IgD-negative memory B cell (primary cell): ENCODE measurements at regions not wholly inside any gene's neighbourhood (a gene's known extent, or its start where the extent isn't known, plus 50 kb on each side); places are given as distances from the start of the nearest gene placed in this dataset.

Experiments used
- H3K27ac Mint-ChIP-seq, 3 donors: one replicate each; pipeline ENCODE4 v1.8.0; 2020 to 2022; ENCODE audit warnings: mild to moderate bottlenecking in 3 of 3, mixed read lengths in 3 of 3, moderate library complexity in 1 of 3
- H3K27me3 Mint-ChIP-seq: one replicate; pipeline ENCODE4 v1.8.0; 2021; ENCODE audit warnings: mixed read lengths
- H3K36me3 Mint-ChIP-seq: one replicate; pipeline ENCODE4 v1.8.0; 2020; ENCODE audit warnings: mild to moderate bottlenecking, mixed read lengths
- H3K4me1 Mint-ChIP-seq, 3 donors: one replicate each; pipeline ENCODE4 v1.8.0; 2020 to 2022; ENCODE audit warnings: mixed read lengths in 3 of 3, mild to moderate bottlenecking in 1 of 3
- H3K4me3 Mint-ChIP-seq, 4 donors: one replicate each; pipeline ENCODE4 v1.8.0; 2020 to 2022; ENCODE audit warnings: mild to moderate bottlenecking in 4 of 4, mixed read lengths in 4 of 4, moderate library complexity in 3 of 4
- H3K9me3 Mint-ChIP-seq, 3 donors: one replicate each; pipeline ENCODE4 v1.8.0; 2020 to 2021; ENCODE audit warnings: mixed read lengths in 3 of 3, mild to moderate bottlenecking in 1 of 3

GRCh38 chr20:61126369-61127195 is 125.5 kb upstream of the CDH4 start:
- peaks cover 0 to 4% (median 0%) of the 10 kb centered on the region in 3 donors for H3K4me1 Mint-ChIP-seq
- peaks cover 0 to 2% (median 2%) of the 10 kb centered on the region in 3 donors for H3K9me3 Mint-ChIP-seq
- H3K4me3 Mint-ChIP-seq, result no peak overlapping the region
- no peak overlapping the region for H3K27ac Mint-ChIP-seq
- H3K36me3 Mint-ChIP-seq, result peaks cover 3% of the 10 kb centered on the region
- no peaks in the 10 kb centered on the region for H3K27me3 Mint-ChIP-seq

GRCh38 chr20:61127311-61128039 is 124.6 kb upstream of the CDH4 start:
- Mint-ChIP-seq H3K9me3 (no peaks in the 10 kb centered on the region), H3K27ac (no peak overlapping the region), H3K36me3 (peaks cover 3% of the 10 kb centered on the region), H3K27me3 (no peaks in the 10 kb centered on the region), H3K4me3 (no peak overlapping the region), H3K4me1 (peaks cover 0 to 4% (median 0%) of the 10 kb centered on the region in 3 donors)

- Mint-ChIP-seq H3K36me3 (peaks cover 3% of the 10 kb centered on the region), H3K9me3 (no peaks in the 10 kb centered on the region), H3K4me3 (no peak overlapping the region), H3K27ac (no peak overlapping the region), H3K27me3 (no peaks in the 10 kb centered on the region), H3K4me1 (peaks cover 0 to 2% (median 0%) of the 10 kb centered on the region in 3 donors)
Observed at GRCh38 chr20:61128701-61129269, 123.3 kb upstream of the CDH4 start.

- peaks cover 3% of the 10 kb centered on the region for H3K36me3 Mint-ChIP-seq
- no peak overlapping the region for H3K27ac Mint-ChIP-seq
- peaks cover 0 to 2% (median 0%) of the 10 kb centered on the region in 3 donors for H3K4me1 Mint-ChIP-seq
- H3K27me3 Mint-ChIP-seq, result no peaks in the 10 kb centered on the region
- H3K9me3 Mint-ChIP-seq, result no peaks in the 10 kb centered on the region
- no peak overlapping the region for H3K4me3 Mint-ChIP-seq
Observed at GRCh38 chr20:61129311-61129710, 122.8 kb upstream of the CDH4 start.

GRCh38 chr20:61130156-61130555 is 121.9 kb upstream of the CDH4 start:
- Mint-ChIP-seq H3K9me3 (no peaks in the 10 kb centered on the region), H3K36me3 (peaks cover 1% of the 10 kb centered on the region), H3K4me1 (peaks cover 0 to 2% (median 0%) of the 10 kb centered on the region in 3 donors), H3K27ac (no peak overlapping the region), H3K27me3 (no peaks in the 10 kb centered on the region), H3K4me3 (no peak overlapping the region)

- no peak overlapping the region for H3K4me3 Mint-ChIP-seq
- H3K36me3 Mint-ChIP-seq, result peaks cover 1% of the 10 kb centered on the region
- no peaks in the 10 kb centered on the region for H3K27me3 Mint-ChIP-seq
- H3K27ac Mint-ChIP-seq, result no peak overlapping the region
- peaks cover 0 to 2% (median 0%) of the 10 kb centered on the region in 3 donors for H3K4me1 Mint-ChIP-seq
- no peaks in the 10 kb centered on the region for H3K9me3 Mint-ChIP-seq
Observed at GRCh38 chr20:61131944-61132343, 120.1 kb upstream of the CDH4 start.

- Mint-ChIP-seq H3K27me3 (no peaks in the 10 kb centered on the region), H3K4me3 (no peak overlapping the region), H3K36me3 (peaks cover 1% of the 10 kb centered on the region), H3K27ac (no peak overlapping the region), H3K9me3 (no peaks in the 10 kb centered on the region), H3K4me1 (peaks cover 0 to 2% (median 0%) of the 10 kb centered on the region in 3 donors)
Observed at GRCh38 chr20:61133611-61134010, 118.5 kb upstream of the CDH4 start.

- Mint-ChIP-seq H3K27me3 (no peaks in the 10 kb centered on the region), H3K4me1 (peaks cover 0 to 2% (median 0%) of the 10 kb centered on the region in 3 donors), H3K27ac (no peak overlapping the region), H3K9me3 (no peaks in the 10 kb centered on the region), H3K36me3 (peaks cover 1% of the 10 kb centered on the region), H3K4me3 (no peak overlapping the region)
Observed at GRCh38 chr20:61134296-61135030, 117.6 kb upstream of the CDH4 start.

GRCh38 chr20:61135266-61135665 is 116.8 kb upstream of the CDH4 start:
- peaks cover 0 to 2% (median 0%) of the 10 kb centered on the region in 3 donors for H3K4me1 Mint-ChIP-seq
- no peaks in the 10 kb centered on the region for H3K27me3 Mint-ChIP-seq
- no peak overlapping the region for H3K27ac Mint-ChIP-seq
- no peaks in the 10 kb centered on the region for H3K9me3 Mint-ChIP-seq
- no peak overlapping the region for H3K4me3 Mint-ChIP-seq
- peaks cover 1% of the 10 kb centered on the region for H3K36me3 Mint-ChIP-seq

- H3K27ac Mint-ChIP-seq, result no peak overlapping the region
- H3K27me3 Mint-ChIP-seq, result no peaks in the 10 kb centered on the region
- no peak overlapping the region for H3K4me3 Mint-ChIP-seq
- no peaks in the 10 kb centered on the region for H3K9me3 Mint-ChIP-seq
- no peaks in the 10 kb centered on the region for H3K36me3 Mint-ChIP-seq
- peaks cover 0 to 2% (median 0%) of the 10 kb centered on the region in 3 donors for H3K4me1 Mint-ChIP-seq
Observed at GRCh38 chr20:61135968-61136367, 116.1 kb upstream of the CDH4 start.

- no peaks in the 10 kb centered on the region for H3K36me3 Mint-ChIP-seq
- no peaks in the 10 kb centered on the region for H3K27me3 Mint-ChIP-seq
- H3K4me1 Mint-ChIP-seq, result no peaks in the 10 kb centered on the region
- H3K27ac Mint-ChIP-seq, result no peak overlapping the region
- H3K4me3 Mint-ChIP-seq, result no peak overlapping the region
- H3K9me3 Mint-ChIP-seq, result peaks cover 3 to 5% (median 4%) of the 10 kb centered on the region in 3 donors
Observed at GRCh38 chr20:61138566-61138965, 113.5 kb upstream of the CDH4 start.

GRCh38 chr20:61139031-61139430 is 113.0 kb upstream of the CDH4 start:
- Mint-ChIP-seq H3K9me3 (peaks cover 3 to 10% (median 6%) of the 10 kb centered on the region in 3 donors), H3K36me3 (no peaks in the 10 kb centered on the region), H3K4me3 (no peak overlapping the region), H3K27ac (no peak overlapping the region), H3K27me3 (no peaks in the 10 kb centered on the region), H3K4me1 (no peaks in the 10 kb centered on the region)

- H3K27me3 Mint-ChIP-seq, result no peaks in the 10 kb centered on the region
- no peaks in the 10 kb centered on the region for H3K36me3 Mint-ChIP-seq
- H3K4me1 Mint-ChIP-seq, result no peaks in the 10 kb centered on the region
- no peak overlapping the region for H3K27ac Mint-ChIP-seq
- peak overlapping the region in 1 of 4 donors; percentile 32 for H3K4me3 Mint-ChIP-seq
- H3K9me3 Mint-ChIP-seq, result peaks cover 7 to 17% (median 8%) of the 10 kb centered on the region in 3 donors
Observed at GRCh38 chr20:61140576-61140975, 111.5 kb upstream of the CDH4 start.

- Mint-ChIP-seq H3K9me3 (peaks cover 8 to 17% (median 11%) of the 10 kb centered on the region in 3 donors), H3K4me1 (no peaks in the 10 kb centered on the region), H3K27ac (no peak overlapping the region), H3K4me3 (no peak overlapping the region), H3K27me3 (no peaks in the 10 kb centered on the region), H3K36me3 (no peaks in the 10 kb centered on the region)
Observed at GRCh38 chr20:61146023-61146422, 106.0 kb upstream of the CDH4 start.

- Mint-ChIP-seq H3K4me3 (no peak overlapping the region), H3K4me1 (no peaks in the 10 kb centered on the region), H3K9me3 (peaks cover 3 to 8% (median 4%) of the 10 kb centered on the region in 3 donors), H3K27ac (no peak overlapping the region), H3K36me3 (no peaks in the 10 kb centered on the region), H3K27me3 (no peaks in the 10 kb centered on the region)
Observed at GRCh38 chr20:61149636-61150035, 102.4 kb upstream of the CDH4 start.
